ENCODE measurements at regions not wholly inside any gene's neighbourhood (a gene's known extent, or its start where the extent isn't known, plus 50 kb on each side); places are given as distances from the start of the nearest gene placed in this dataset.

DNA sequence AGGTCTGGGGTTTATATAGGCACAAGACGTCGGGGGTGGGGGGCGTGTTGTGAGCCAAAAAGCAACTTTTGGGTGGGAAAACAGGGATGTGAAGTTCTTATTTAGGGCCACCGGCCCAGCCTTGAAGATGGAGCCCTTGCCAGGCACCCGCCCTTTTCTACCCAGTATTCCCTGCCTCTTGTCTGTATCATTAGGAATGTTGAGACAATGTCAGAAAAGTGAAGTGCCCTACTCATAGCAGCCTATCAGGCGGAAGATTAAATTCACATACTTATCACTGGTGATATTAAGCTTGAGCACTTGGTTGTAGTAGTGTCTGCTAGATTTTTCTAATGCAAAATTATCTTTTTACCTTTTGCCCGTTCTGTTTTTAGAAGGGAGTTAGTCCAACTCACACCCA is 293.5 kb downstream of the CDH10 start:
- Histone ChIP-seq H2BK120ac (ENCODE audit: low read depth, low read length) (no peak overlapping the region), H3K23ac (ENCODE audit: low read depth, low read length) (no peak overlapping the region), H2BK20ac (ENCODE audit: low read depth, low read length) (no peak overlapping the region), H3K36me3 (ENCODE audit: control insufficient read depth, insufficient read depth, low read length) (no peaks in the 10 kb centered on the region), H3K4me1 (ENCODE audit: control insufficient read depth, insufficient read depth, low read length) (no peaks in the 10 kb centered on the region), H3K4ac (ENCODE audit: low read depth, low read length) (no peak overlapping the region), H3K9me3 (ENCODE audit: control insufficient read depth, insufficient read depth, low read length) (peaks cover 11% of the 10 kb centered on the region), H4K20me1 (ENCODE audit: insufficient read depth, low read length) (no peaks in the 10 kb centered on the region), H4K5ac (ENCODE audit: low read depth, low read length) (no peak overlapping the region), H2BK15ac (ENCODE audit: low read depth, low read length) (no peak overlapping the region), H3K9ac (ENCODE audit: low read depth, low read length) (no peak overlapping the region), H3K56ac (ENCODE audit: extremely low read depth, insufficient read depth, low read length) (no peak overlapping the region), H2BK5ac (ENCODE audit: low read depth, low read length, poor library complexity, severe bottlenecking) (no peak overlapping the region), H3K27me3 (ENCODE audit: control insufficient read depth, insufficient read depth, low read length) (no peaks in the 10 kb centered on the region), H3K9me1 (ENCODE audit: insufficient read depth, low read length) (no peaks in the 10 kb centered on the region), H3K27ac (ENCODE audit: insufficient read depth, low read length) (no peak overlapping the region), H3K18ac (ENCODE audit: low read depth, low read length) (no peak overlapping the region), H3K4me2 (ENCODE audit: low read depth, low read length) (no peak overlapping the region), H3K14ac (replicated peaks; ENCODE audit: low read depth, low read length) (no peak overlapping the region), H4K91ac (ENCODE audit: insufficient read depth, low read depth, low read length) (no peak overlapping the region), H2AK9ac (replicated peaks; ENCODE audit: low read depth, low read length, poor library complexity) (no peak overlapping the region), H2AFZ (replicated peaks; ENCODE audit: low read length, poor library complexity) (no peak overlapping the region), H2AK5ac (ENCODE audit: low read depth, low read length) (no peak overlapping the region), H3K4me3 (ENCODE audit: insufficient read depth, low read depth, low read length) (no peak overlapping the region), H3K79me1 (ENCODE audit: low read depth in 1 of 2, low read length in 2 of 2) (no peaks in the 10 kb centered on the region), H4K8ac (ENCODE audit: low read depth in 2 of 2, low read length in 2 of 2) (no peak overlapping the region)
- in situ Hi-C loops (cut with MboI; ENCODE audit: low sequenced_read_pairs) (no loop called here), intact Hi-C loops (cut with micrococcal nuclease) (no loop called here), dilution Hi-C loops (cut with HindIII; ENCODE audit: low sequenced_read_pairs, unreplicated experiment) (no loop called here)
- ATAC-seq (ENCODE audit: low read depth) = no peak
- DNase-seq = no peak
- no TSS peak for BruUV-seq (replicated peaks)
- CTCF ChIA-PET = no interaction called here
- TF ChIP-seq FOS (IDR thresholded peaks at IDR 0.05; ENCODE audit: low read depth, low read length) (no peak), SMC3 (IDR thresholded peaks at IDR 0.05; ENCODE audit: low read depth, low read length) (no peak), BHLHE40 (IDR thresholded peaks at IDR 0.05; ENCODE audit: low read depth, low read length) (no peak)
- TF ChIP-seq, protein P1, sequence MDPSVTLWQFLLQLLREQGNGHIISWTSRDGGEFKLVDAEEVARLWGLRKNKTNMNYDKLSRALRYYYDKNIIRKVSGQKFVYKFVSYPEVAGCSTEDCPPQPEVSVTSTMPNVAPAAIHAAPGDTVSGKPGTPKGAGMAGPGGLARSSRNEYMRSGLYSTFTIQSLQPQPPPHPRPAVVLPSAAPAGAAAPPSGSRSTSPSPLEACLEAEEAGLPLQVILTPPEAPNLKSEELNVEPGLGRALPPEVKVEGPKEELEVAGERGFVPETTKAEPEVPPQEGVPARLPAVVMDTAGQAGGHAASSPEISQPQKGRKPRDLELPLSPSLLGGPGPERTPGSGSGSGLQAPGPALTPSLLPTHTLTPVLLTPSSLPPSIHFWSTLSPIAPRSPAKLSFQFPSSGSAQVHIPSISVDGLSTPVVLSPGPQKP (IDR thresholded peaks at IDR 0.05; ENCODE audit: borderline replicate concordance, low read depth, low read length) = no peak
- POLR2A ChIA-PET (ENCODE audit: unreplicated experiment) = no interaction called here
- WGBS, 2 experiments (ENCODE audit: extremely low coverage in 2 of 2, insufficient read length in 1 of 2) = no CpG with 5 or more reads among the region's 7 CpGs

Data from IMR-90 (cell line).